T47D (cell line): ENCODE measurements at regions not wholly inside any gene's neighbourhood (a gene's known extent, or its start where the extent isn't known, plus 50 kb on each side); places are given as distances from the start of the nearest gene placed in this dataset.

Experiments used
- DNase-seq, 2 experiments: peaks; one replicate each; pipeline versions ENCODE4 v3.0.0 to v3.0.0-alpha.2; 2011 to 2012; ENCODE audit warnings: low read depth in 1 of 2, low spot score in 1 of 2
- JUND ChIP-seq: IDR thresholded peaks from 2 replicates; pipeline ENCODE4 v1.6.1; 2012; ENCODE audit warnings: low read depth
- in situ Hi-C: cut with HindIII; loops from 2 replicates; pipeline ENCODE4 v1.10.0; 2016; ENCODE audit warnings: low sequenced_read_pairs, low pct_unique_long_range_greater_than_20kb

DNA sequence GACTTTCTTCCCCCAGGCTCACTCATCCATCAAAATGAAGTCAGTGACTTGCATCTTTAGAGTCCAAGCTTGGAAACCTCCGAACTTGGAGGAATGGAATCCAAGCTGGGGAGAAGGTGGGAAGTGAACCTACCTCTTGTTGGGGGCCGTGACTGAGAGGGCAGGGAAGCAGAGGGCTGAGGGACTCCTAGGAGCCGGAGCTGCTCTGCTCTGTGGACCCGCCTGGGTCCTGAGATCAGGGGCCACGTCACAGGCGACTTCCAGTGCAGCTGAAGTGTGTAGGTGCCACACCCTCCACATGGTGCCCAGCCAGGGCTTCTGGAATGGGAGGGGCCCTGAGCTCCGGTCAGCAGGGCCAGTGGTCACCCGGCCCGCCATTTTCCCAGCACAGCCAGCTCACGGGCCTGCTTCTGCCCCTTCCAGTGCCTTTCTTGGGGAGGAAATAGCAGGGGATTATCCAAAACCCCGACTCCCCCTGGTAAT, 63.4 kb upstream of the OTOS start:
- no peak for TF ChIP-seq JUND
- in situ Hi-C loops = no loop called here
- no peak for DNase-seq

DNA sequence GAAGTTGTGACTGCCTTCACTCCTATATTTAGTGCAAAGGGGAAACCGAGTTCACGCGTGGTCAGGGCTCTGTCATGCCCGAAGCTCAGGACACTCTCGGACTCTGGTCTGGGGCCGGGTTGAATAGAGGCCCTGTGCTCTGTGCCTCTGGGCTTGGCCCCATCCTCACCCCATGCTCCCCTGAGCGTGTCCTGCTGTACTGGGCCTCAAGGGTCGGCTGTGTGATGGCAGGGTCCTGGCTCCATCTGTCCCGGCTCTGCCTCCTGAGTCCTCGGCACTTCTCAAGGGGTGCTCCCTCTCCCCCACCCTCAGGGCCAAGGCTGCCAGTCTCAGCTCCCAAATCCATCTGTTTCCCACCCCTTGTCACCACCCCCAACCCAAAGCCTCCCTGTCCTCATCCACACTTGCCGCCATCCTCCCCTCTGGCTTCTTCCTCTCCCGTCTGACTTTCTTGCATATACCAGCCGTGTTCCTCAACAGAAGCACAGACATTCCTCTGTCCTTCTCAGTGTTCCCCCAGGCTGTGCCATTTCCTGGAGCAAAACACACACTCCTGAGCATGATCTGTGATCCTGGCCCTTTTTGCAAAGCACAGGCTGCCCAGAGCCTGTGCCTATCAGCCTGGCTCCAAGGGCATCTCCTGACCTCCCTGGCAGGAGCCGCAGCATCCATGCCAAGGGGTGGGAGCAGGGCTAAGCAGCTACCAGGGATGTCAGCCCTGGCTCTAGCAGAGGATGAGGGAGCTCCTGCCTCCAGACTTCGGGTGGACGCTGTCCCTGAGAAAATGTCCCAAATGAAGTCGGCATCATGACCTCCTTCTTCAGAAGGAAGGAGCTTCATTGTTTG, 64.2 kb upstream of the OTOS start:
- TF ChIP-seq JUND = no peak
- in situ Hi-C loops = no loop called here
- no peak for DNase-seq

DNA sequence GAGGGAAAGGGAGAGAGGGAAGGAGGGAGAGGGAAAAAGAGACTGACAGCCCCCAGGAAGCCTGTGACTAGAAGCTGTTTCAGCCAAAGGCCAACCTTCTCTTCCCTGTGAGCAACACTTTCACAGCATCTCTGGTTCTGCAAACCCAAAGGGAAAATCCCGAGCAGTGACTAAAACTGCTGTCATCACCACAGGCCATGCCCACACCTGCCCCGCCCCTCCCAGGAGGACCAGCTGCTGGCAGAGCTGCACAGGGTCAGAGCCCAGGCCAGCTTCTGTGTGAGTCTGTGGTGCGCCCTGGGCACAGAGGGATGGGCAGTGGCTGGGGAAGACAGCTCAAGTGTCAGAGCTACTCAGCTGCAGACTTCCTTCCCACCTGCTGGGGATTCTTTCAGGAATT, 64.9 kb upstream of the OTOS start:
- no peak for DNase-seq
- TF ChIP-seq JUND = no peak
- in situ Hi-C loops = no loop called here

DNA sequence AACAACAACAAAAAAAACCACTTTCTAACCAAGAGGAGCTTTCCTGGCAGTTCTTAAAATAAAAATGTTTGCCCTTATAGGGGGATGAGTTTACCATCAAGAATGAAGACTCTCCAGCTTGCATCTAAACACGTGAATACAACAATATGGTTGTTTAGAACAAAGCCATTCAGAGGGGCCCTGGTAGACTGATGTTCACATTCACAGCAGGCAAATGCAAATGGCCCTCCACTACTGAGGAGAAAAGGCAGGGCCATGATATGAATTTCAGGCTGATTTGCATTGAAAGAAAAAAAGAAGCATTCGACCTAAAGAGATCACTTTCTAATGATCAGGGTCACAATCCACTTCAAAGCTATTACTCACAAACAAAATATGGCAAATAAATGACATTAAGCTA, 65.3 kb upstream of the OTOS start:
- no peak for DNase-seq
- in situ Hi-C loops = no loop called here
- no peak for TF ChIP-seq JUND

DNA sequence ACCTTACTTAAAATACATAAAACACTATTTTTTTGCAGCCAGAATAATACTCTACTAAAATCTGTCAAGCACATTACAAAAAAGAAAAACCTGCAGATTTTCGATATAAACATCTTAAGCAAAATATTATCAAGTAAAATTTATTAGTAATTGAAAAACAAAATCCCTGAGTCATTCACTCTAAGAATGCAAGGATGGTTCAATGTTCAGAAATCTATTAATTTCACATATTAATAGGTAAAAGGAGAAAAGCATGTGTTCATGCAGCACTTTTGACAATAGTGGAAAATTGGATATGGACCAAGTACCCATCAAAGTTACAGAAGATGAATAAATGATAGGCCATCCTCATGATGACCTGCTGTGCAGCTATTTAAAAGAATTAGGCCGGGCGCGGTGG, 66.2 kb upstream of the OTOS start:
- no peak for DNase-seq
- no peak for TF ChIP-seq JUND
- in situ Hi-C loops = no loop called here

DNA sequence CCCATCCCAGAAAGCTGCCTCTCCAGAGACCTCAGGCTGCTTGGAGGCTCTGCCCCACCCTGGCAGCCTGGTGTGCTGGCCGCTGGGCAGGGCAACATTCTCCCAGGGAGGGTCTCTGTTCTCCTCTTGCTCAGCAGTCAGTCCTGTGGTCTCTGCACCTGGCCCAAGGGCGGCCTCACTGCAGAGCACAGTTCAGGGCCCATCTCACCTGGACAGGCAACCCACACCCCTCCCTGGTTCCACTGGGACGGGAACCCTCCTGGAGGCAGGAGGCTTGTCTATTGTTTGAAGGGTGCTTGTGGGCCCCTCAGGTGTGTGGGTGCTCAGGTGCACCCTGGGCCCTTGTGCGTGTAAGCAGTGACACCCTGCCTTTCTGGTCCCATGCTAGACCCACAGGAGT, 67.2 kb upstream of the OTOS start:
- in situ Hi-C loops = no loop called here
- TF ChIP-seq JUND = no peak

DNA sequence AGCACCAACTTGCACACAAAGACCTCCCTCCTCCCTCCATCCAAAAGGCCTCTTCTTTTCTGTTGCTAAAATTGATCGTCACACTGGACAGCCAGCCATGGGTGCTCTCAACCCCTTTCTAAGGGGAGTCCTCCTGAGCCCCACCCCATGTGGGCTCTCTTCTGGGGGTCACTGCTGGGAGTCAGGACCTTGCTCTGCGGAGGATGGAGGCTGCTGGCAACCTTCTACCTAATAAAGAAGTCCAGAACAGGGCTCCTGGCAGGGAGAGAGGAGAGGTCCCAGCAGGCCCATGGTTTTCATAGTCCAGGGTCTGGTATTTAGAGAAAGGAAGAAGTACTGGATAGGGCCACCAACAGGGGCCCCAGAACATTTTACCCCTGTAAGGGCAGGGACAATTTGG, 67.6 kb upstream of the OTOS start:
- TF ChIP-seq JUND = no peak
- in situ Hi-C loops = no loop called here
- DNase-seq = no peak

More for the DNA sequence above, 67.2 kb upstream of the OTOS start:
- no peak for DNase-seq

DNA sequence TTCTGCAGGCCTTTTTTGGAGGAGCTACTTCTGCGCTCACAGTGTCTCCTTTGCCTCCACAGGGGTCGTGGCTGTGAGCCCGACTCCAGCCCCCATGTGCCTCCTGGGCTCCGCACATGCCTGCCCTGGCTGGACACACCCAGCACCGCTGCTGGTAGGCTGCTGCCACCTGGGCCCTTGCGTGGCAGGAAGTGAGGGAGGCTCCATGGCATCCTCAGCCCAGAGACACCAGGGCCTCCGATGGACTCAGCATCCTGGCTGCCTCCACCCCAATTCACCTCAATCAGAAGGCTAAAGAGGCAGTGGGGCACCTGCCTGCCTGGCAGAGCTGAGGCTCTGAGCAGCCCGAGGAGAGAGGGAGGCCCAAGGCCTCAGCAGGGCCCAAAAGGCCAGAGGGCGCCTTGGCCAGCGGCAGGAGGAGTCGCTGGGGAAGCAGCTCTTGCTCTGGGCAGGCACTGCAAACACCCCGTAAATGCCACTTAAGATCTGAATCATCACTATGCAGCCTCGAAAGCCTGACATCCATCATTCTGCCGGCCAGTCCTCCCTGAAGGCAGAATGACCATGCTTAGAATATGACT, 68.3 kb upstream of the OTOS start:
- no peak for TF ChIP-seq JUND
- in situ Hi-C loops = no loop called here
- DNase-seq = no peak

DNA sequence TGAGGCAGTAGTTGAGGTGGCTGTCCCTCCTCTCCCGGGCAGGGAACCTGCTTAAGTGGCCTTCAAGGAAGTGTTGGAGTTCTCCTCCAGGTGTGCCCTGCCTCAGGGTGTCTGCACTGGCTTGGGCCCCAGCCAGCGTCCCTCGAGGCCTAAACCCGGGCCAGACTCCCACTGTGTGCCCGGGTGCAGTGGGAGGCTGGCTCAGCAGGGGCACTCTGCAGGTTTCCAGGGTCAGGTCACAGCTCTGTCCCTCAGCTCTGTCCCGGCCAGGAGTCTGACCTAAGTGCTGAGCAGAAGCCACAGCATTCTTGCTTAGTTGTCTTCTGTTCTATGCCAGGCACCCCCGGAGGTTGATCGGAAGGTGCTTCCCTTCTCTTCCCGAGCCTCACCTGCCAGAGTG, 69.0 kb upstream of the OTOS start:
- no peak for TF ChIP-seq JUND
- in situ Hi-C loops = no loop called here
- peak in 1 of 2 experiments; percentile 13 for DNase-seq

DNA sequence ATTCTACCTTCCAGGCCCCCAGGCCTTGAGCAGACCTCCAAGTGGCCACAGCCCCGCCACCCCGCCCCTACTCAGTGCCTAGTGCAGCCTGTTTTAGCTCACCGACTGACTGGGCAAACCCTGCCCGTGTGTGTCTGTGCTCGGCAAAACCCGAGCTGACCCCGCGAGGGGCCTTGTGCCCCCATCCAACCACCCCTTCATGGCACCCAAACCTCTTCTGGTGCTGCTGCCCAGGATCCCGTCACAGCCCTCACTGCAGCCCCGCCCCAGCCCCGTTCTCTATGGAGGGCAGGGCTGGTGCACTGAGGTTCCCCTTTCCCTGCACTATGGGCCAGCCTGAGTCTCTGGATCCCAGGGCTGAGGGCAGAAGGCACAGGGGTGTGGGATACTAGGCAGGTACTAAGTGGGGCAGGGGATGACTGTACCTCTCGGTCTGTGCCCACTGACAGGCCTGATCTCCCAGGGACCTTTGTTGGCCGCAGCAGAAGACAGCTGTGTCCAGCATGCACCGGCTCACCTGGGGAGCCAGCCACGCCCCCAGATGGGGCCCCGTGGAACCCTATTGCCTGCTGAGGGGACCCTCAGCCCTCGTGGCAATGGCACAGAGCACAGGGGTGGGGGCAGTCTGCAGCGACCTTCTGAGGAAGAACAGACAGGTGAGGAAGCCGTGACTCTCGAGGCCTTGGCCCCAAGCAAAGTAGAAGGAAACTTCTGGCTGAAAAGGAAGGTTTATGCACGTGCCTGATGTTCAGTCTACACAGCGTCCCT, 69.9 kb upstream of the OTOS start:
- no peak for TF ChIP-seq JUND
- no peak for DNase-seq
- in situ Hi-C loops = no loop called here

DNA sequence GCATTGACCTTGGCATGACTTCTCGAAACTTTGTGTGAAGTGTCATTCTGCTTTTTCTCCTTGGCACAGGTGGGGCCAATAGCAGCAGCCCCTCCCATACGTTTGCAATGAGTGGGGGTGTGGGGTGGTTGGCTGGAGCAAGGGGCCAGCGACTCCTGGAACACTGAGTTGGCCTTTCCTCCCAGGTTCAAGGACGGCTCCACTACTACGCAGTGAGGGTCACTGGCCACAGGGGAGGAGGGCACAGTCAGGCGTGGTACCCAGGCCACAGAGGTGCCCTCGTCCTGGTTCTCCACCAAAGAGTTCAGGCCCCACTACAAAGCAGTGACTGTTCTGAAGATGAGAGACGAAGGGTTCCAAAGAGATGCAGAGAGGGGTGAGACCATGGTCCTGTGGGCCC, 70.6 kb upstream of the OTOS start:
- no peak for TF ChIP-seq JUND
- DNase-seq = no peak
- in situ Hi-C loops = no loop called here

DNA sequence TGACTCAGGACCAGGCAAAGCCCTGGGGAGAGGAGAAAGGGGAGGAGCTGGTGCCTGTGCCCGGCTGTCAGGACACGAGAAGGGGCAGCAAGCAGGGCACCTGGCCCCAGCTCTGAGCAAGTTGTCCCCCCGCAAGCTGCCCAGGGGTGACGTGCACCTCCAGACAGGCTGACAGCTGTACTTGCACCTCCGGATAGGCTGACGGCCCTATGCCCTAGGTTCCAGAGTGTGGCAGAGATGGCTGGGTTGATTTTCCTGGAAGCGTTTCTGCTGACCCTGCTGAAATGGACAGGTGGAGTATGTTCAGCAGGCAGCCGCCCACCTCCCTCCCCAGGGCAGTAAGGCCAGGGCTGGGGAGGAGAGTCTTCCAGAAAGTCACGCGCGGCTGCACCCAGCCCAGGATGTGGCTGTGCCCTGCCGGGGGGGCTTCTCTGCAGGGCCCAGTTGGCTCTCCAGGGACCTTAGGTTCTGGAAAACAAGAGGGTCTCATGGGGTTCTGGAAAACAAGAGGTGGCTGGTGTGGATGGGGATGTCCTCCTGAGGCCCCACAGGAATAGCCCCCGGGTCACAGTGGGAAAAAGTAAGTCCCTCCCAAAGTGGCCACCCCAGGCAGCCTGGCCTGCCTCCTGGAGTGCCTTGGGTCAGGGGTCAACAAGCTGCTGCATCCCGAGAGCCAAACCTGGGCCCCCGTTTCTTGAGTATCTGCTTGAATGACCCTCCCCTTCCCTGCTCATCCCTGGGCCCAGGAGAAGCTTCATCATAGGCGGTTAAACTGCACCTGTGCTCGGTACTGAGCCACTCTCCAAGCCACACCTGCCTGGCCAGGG, 71.4 kb upstream of the OTOS start:
- TF ChIP-seq JUND = no peak

More for the DNA sequence above, 71.4 kb upstream of the OTOS start:
- no peak for DNase-seq
- in situ Hi-C loops = no loop called here
